ENCODE measurements at regions not wholly inside any gene's neighbourhood (a gene's known extent, or its start where the extent isn't known, plus 50 kb on each side); places are given as distances from the start of the nearest gene placed in this dataset.
"Not testable (repeated sequence)": the region's sequence is repeated elsewhere in the genome, so short reads cannot be mapped to it uniquely, and the experiment has no call there.

DNA sequence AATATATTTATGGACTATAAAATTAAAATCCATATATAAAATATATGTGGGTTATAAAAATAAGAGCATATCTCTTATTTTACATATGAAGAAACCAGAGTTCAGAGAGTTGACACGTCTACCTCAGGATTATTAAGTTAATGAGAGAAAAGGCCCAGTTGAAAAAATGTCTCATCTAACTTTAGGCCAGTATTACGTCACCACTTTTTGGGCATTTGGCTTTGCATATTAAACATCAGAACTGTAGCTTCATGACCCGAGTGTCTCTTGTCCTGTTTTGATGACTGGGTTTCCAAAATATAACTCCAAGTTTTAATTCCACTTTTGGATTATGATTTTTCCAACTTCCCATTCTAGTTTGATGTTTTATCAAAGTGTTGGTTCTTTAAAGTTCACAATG is 1026.1 kb downstream of the SLC6A15 start:
- DNase-seq: no peak

DNA sequence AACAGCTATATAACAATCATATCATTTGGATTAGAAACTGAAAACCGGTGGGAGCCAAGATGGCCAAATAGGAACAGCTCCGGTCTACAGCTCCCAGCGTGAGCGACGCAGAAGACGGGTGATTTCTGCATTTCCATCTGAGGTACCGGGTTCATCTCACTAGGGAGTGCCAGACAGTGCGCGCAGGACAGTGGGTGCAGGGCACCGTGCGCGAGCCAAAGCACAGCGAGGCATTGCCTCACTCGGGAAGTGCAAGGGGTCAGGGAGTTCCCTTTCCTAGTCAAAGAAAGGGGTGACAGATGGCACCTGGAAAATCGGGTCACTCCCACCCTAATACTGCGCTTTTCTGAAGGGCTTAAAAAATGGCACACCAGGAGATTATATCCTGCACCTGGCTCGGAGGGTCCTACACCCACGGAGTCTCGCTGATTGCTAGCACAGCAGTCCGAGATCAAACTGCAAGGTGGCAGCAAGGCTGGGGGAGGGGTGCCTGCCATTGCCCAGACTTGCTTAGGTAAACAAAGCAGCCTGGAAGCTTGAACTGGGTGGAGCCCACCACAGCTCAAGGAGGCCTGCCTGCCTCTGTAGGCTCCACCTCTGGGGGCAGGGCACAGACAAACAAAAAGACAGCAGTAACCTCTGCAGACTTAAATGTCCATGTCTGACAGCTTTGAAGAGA is 1041.5 kb downstream of the SLC6A15 start:
- not testable (repeated sequence) for DNase-seq

DNA sequence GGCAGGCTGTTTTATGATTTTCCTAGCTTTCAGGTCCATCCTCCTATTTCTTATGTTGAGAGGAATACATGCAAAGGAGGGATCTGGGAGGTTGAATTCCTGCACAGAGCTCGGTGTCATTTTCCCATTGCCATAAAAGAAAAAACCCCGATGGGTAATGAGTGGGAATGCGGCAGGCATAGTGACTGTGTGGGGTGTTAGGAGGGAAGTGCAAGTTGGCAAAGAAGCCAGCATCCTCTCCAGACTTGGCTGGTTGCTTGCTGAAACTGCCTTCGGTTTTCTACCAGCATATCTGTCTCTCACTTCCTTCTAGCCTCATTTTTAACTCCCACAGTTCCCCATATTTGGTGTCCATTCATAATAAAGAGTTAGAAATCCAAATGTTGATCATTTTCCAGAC is 1046.1 kb downstream of the SLC6A15 start:
- DNase-seq: no peak

DNA sequence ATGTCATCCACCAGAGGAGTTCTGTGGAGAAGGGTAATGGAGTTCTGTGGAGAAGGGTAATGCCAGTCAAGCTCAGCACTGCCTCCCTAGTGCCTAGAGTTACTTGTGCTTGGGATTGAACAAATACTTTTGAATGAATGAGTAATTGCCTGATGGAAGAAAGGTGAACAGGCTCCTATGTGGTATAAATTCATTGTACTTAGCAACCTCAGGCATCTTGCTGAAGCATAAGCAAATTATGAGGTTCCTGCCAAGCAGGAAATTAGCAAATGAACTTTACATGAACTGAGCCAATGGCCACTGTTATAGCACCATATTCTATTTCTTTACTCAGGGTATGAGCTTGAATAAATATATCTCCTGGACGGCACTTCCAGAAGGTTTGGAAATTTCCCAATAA is 1047.2 kb downstream of the SLC6A15 start:
- no peak for DNase-seq

DNA sequence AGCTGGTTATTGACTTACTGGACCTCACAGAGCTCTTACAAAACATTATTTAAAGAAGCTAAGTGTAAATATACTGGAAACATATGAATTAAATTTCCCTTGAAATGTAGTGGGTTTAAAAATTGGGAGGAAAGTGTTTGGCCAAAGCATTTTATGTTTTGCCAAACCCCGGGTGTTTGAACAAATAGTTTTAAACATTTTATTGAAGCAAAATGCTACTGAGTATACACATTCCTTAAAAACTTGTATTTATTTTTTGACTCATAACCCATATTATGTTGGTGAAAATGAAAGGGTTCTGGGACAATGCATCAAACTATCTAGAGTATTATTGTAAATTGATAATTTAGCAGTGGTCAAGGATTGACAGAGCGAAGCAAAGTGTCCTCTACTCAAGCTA is 1048.5 kb downstream of the SLC6A15 start:
- DNase-seq: no peak

DNA sequence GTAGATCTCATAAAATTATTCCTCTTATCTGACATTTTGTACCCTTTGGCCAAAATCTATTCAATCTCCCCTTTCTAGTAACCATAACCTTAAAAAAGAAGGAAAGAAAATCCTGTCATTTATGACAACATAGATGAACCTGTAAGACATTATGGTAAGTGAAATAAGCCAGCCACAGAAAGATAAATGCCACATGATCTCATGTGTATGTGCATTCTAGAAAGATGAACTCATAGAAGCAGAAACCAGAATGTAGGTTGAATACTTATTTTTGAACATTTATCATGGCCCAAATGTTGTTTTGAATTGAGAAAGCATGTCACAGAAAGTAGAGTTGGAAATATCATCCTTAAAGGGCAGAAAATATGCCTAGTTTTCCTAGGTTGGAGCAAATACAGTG is 1053.6 kb downstream of the SLC6A15 start:
- DNase-seq: no peak

DNA sequence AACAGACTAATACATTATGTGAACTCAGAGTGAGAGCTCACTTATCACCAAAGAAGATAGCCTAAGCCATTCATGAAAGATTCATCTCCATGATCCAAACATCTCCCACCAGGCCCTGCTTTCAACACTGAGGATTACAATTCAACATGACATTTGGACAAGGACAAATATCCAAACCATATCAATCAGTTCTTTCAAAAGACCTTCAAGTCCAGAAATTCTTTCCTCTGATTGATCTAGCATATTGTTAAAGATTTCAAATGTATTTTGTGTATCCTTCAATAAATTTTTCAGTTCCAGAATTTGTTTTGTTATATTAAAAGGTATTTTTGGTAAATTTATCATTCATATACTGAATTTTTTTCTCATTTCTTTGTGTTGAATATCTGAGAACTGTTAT is 1055.8 kb downstream of the SLC6A15 start:
- no peak for DNase-seq

DNA sequence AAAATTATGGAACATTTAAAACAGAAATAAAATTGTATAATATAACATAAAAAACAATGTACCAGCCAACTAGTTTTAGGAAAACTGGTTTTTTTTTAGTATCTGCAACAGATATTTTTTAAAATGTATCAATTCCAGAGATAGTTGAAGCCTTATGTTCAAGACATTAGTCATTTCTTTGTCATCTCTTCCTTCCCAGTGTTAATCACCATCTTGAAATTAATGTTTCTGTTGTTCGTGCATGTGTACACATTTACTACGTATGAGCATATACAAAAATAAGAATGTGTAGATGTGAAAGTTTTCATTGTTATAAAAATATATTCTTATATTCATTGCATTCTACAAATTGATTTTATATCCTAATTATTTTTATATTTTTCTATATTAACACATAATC is 1062.1 kb downstream of the SLC6A15 start:
- DNase-seq: no peak

DNA sequence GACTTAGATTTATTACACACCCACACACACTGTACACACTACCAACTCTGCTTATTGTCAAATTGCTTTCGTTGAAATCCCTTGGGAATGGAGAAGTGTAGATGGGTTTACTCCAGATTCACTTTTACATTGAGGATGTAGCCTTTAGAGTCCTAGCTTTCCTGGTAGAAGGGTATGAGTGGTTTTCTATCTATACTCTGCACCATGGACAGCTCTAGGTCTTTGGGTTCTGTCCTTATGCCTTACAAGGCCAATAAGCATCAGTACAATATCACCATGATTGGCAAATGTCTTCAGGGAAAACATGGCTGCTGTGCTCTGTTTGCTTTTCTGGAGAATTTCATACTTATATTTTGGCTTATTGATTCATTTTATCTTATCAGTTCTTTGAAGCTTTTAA is 1063.9 kb downstream of the SLC6A15 start:
- no peak for DNase-seq

DNA sequence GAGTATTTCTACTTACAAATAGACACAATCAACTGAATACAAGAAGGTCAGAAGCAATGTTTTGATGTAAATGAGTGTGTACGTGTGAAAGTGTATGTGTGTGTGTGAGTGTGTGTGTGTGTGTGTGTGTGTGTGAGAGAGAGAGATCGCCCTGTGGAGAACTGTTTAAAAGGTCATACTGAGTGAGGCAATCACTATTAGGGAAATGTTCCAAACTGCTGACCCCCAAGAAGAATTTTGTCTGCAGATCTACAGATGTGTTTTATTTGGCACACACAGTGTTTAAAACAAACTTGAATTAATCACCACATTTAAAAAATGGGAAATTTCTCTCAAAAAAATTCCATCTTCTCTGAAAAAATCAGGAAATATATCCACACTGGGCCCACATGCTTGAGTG is 1069.1 kb downstream of the SLC6A15 start:
- DNase-seq: no peak

DNA sequence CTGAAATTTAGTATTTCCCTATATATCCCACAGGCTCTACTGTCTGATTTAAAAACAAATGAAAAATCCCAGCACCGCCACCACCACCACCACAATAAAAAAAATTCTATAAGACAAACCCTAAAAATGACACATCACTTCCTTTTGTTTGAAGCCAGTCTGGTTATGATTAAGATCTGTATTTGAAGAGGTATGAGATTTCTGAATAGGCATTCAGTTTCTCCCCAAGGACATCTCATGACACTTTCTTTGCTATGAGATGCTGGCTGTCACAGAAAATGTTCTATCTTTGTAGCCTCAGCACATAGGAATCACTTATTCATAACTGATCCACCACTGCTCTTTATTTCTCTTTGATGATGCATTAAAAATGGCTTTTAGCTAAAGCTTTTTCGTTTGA is 1071.0 kb downstream of the SLC6A15 start:
- peak; percentile 23 for DNase-seq

DNA sequence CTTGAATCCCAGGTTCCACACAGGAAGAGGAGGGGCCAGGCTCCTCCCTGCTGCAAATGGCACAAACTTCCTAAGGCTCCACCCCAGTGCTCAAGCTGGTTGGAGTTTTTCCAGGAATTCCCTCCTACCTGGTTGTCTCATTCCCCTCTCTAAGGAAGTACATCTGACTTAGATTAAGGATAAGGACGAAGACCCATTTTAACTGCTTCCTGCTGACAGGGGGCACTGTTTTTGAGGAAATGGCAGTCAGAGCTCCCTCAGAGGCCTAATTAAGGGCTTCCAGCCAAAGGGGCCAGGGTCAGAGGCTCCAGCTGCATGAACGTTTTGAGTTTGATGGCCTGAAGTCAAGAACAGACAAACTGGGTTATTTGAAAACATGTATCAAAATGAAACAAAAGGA is 1084.7 kb downstream of the SLC6A15 start:
- no peak for DNase-seq

DNA sequence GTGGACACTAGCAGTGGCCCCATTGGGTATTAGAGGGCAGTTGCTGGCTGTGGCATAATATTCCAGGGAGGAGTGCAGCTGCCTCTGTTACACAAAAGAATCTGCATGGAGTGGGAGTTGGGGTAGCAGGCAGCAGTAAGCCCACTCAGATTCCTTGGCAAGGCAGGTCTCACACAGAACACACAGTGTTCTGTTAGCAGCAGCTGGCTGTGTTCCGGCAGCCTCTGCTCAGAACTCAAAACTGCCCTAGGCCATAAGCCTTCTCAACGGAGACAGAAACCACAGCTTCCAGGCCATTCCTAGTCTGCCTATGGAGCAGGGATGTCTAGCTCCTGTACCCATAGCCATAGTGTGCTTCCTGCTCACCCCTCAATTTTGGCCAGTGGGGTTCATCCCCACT is 1085.4 kb downstream of the SLC6A15 start:
- DNase-seq: no peak

DNA sequence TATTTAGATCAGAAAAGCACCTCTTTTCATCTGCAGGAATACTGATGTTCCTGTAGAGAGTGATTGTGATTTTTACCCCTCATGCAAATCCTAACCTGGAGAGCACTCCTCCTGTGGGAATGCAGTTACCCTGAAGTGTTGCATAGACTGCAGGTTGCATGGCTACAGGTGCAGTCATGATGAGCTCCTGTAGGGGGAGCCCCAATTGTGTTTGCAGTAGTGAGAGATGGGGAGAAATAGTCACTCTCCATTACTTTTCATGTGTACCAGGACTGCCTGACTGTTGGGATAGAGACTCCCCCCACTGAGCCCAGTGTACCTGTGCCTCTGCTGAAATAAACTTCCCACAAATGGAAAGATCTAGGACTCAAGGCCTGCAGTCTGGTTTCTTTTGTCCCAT is 1086.5 kb downstream of the SLC6A15 start:
- peak; percentile 24 for DNase-seq

DNA sequence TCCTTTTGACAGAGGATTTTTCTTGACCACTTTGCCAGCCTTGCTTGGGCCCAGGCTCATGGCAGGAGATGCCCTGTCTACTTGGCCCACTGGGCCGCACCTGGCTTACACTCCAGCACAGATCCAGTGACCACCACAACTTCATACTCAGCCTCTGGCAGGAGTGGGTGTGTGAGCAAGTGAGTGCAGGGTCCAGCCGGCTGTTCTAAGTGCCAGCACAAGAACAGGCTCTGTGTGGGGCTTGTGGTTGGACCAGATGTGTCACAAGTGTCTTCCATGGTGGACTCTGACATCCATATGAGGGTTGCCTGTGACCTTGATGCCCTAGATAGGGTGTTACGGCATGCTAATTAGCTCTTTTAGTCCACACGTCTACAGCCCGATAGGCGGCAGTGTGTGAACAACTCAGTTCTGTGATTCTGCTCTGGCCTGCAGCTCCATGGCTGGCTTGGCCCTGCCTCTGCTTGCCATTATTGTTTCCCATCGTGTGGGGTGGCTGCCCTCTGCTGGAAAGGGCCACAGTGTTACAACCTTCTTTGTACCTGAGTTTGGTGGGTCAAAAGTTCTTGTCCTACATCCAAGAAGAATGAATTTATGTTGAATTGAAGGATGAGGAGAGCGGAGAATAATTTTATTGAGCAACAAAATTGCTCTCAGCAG is 1089.1 kb downstream of the SLC6A15 start:
- DNase-seq: peak; percentile 29

DNA sequence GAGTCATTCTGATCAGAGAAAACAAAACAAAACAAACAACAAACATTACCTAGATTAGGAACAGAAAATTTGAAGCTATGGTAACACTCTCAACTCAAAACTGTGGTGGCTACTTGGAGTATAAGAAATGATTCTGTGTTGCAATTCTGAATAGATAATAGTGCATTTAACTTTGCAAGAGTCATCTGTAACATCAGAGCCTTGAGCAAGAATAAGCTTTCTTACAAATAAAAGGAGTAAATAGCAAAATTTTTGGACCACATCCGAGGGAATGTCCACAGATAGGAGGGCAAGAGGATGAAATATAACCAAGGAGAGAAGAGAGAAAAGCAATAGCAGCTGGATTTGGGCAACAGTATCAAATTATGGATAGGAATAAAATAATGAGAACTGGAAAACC is 1090.6 kb downstream of the SLC6A15 start:
- no peak for DNase-seq

DNA sequence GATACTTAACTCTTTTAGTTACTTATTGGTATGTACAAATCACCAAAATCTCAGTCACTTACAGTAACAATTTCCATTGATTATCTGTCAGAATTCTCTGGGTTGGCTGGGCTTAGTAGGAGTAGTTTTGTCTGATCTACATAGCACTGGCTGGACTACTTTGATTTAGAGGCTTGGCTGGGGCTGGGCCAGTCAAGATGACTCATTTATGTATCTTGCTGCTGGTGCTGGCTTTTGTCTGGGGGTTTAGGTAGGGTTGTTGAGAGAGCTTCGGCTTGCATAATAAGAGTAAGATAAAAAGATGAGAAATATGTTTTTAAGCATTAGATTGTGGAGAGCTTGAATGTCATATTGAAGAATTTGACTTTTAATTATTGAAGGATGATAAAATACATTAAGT is 1093.7 kb downstream of the SLC6A15 start:
- no peak for DNase-seq

DNA sequence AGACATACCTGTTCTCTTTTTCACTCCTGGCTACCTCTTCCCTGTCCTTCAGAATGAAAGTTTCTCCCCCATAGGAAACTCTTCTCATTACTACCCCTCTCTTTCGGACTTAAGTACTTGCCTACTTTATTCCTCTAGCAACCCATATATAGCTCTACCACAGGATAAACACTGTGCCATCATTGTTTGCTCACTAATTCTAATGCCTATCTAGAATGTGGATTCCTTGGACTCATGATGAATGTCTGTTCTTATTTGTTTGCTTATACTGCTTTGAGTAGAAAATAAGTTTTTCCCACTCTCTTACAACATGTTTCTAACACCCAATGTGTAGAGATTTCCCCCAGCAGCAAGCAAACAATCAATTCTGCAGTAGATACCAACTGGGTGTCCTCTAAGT is 1094.9 kb downstream of the SLC6A15 start:
- DNase-seq: no peak

DNA sequence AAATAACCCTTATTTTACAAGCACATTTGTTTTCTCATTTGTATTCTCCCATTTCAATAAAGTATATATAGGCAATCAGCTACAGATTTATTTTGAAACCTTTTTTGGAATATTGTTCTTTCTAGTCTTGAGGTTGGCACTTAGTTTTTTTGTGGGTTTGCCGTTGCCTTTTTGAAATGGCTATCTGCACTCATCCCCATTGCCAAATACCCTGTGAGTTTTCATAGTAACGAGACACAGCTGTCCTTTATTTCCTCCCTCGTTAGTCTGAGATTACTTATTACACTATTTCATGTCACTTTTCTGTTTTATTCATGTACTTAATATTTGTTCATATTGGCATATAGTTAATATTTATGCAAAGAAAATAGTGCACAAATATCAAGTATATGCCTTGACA is 1104.0 kb downstream of the SLC6A15 start:
- DNase-seq: no peak

DNA sequence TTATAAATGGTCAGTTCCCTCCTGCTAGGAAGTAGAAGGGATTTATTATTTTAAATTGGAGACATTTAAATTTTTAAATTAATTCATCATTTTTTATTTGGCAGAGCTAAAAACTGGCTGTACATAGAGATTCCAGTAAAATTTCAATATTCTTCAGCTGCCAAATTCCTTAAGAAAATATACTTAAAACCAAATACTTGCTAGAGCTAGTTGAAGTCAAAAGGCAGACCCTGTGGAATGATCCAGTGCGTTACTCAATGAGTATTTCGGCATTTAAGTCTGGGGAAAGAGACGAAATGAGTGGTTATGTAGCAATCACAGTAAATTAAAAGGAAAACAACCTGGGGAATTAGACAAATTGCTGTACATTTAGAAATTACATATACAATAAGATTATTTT is 1104.7 kb downstream of the SLC6A15 start:
- no peak for DNase-seq

DNA sequence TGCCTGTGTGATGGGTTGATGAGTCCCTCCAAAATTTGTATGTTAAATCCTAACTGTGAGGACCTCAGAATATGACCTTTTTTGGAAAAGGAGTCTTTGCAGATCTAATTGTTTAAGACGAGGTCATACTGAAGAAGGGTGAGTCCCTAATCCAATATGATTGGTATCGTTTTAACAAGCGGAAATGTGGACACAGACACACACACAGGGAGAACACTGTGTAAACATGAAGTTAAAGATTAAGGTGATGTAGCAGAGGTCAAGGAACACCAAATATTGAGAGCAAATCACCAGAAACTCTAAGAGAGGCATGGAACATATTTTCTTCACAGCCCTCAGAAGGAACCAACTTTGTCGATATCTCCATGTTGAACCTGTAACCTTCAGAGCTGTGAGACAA is 1106.7 kb downstream of the SLC6A15 start:
- DNase-seq: no peak

DNA sequence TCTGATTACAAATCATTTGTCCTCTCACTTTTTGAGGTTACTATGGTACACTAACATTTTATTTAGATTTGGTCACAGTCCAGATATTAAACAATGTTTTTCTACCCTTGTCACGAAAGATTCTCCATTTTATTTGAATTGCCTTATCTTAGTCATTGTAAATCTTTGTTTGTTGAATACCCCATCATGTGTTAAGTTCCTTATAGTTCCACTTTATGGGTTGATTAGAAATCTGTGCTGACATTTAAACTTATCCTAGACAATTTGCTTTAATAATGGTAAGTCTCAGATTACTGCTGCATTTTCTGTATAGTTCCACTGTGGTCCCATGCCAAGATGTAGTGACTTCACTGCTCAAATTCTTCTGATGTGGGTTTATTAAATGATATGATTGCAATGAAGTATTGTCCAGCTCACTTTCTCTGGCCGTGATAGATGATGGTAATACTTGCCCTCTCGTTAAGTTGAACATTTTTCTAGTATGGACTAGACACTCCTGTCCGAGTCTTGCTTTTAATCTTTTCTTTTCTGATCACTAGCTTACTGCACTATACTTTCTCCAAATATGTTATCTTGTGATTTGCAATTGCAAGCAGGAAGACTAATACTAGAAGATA is 1107.3 kb downstream of the SLC6A15 start:
- DNase-seq: no peak

DNA sequence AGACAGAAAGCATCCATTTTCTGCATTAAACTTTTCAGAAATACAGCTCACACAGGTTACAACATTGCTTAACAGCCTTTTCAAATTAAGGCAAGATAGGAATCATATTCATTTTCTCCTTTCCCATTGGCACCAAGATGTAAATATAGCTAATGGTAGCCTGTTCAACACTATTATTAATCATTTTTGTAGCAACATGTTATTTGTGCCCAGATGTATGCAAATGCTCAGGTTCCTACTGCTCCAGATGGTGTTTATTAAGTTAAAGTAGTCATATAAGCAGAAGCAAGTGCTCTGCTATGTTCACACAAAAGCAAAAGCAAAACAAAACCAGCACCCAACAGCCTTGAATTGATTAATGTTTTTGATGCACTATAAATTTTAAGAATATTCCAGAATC is 1110.6 kb downstream of the SLC6A15 start:
- DNase-seq: no peak

DNA sequence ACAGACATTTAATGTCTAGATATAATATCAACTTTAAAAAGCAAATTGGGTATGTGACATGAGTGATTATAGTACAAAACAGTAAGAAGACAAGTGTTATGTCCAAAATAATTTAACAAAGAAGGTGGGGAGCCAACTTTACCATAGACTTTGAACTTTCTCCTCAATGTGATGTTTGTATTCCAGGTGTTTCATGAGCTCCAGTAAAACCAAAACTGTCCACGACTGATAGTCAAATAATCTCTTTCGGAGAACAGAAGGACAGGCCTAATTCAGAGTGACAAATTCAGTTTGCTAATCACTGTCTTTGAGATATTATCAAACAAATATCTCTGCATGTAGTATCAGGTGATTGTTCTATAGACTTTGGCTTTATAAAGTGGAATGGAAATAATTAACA is 1112.6 kb downstream of the SLC6A15 start:
- no peak for DNase-seq

DNA sequence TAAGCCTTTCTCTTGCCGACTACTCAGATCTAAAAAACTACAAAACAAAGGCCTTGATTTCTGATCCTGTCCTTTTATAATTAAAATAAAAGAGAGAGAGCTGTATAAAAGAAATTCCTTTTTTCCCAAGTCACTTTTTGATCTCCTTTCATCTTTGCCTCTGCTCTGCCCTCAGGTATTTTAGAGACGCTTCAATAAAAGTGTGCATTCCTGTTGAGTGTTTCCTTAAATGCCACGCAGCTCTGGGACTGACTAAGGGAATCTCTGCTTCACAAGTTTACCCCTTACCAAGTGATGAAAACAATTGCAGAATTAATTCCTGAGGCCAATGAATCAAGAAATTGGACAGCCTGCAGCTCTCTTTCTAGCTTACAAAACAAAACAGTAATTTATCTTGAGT is 1109.8 kb downstream of the TMTC2 start:
- DNase-seq: no peak

All from activated CD4-positive, alpha-beta T cell treated with anti-CD3 and anti-CD28 coated beads, Interleukin-2, amount 50 U/mL, for 16 hours (primary cell).